GM12801 (cell line): ENCODE measurements at regions not wholly inside any gene's neighbourhood (a gene's known extent, or its start where the extent isn't known, plus 50 kb on each side); places are given as distances from the start of the nearest gene placed in this dataset.

Experiments used
- CTCF ChIP-seq: IDR thresholded peaks from one replicate; pipeline ENCODE4 v1.5.1; 2011; ENCODE audit warnings: control low read depth; ENCODE audit not compliant: insufficient read length; ENCODE audit errors: extremely low read depth

- no peak for TF ChIP-seq CTCF
Measured at GRCh38 chr9:73050887-73051550, 98.2 kb upstream of the ALDH1A1 start.

GRCh38 chr9:73050065-73050816 is 97.4 kb upstream of the ALDH1A1 start:
- TF ChIP-seq CTCF = no peak

- no peak for TF ChIP-seq CTCF
Measured at GRCh38 chr9:73049280-73049679, 96.4 kb upstream of the ALDH1A1 start.

GRCh38 chr9:73046769-73047168 is 93.9 kb upstream of the ALDH1A1 start:
- no peak for TF ChIP-seq CTCF

- TF ChIP-seq CTCF = no peak
Measured at GRCh38 chr9:73042155-73042554, 89.3 kb upstream of the ALDH1A1 start.

- no peak for TF ChIP-seq CTCF
Measured at GRCh38 chr9:73039271-73040263, 86.7 kb upstream of the ALDH1A1 start.

GRCh38 chr9:73038613-73039012 is 85.8 kb upstream of the ALDH1A1 start:
- no peak for TF ChIP-seq CTCF
